ENCODE measurements at regions not wholly inside any gene's neighbourhood (a gene's known extent, or its start where the extent isn't known, plus 50 kb on each side); places are given as distances from the start of the nearest gene placed in this dataset.
"Not testable (repeated sequence)": the region's sequence is repeated elsewhere in the genome, so short reads cannot be mapped to it uniquely, and the experiment has no call there.

DNA sequence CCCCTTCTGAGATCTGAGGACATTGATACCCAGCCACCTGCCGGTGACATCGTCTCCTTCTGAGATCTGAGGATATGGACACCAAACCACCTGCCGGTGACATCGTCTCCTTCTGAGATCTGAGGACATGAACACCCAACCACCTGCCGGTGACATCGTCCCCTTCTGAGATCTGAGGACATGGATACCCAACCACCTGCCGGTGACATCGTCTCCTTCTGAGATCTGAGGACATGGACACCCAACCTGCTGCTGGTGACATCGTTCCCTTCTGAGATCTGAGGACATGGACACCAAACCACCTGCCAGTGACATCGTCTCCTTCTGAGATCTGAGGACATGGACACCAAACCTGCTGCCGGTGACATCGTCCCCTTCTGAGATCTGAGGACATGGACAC lies 396.1 kb upstream of the TNRC6C start:
- DNase-seq = not testable (repeated sequence)

DNA sequence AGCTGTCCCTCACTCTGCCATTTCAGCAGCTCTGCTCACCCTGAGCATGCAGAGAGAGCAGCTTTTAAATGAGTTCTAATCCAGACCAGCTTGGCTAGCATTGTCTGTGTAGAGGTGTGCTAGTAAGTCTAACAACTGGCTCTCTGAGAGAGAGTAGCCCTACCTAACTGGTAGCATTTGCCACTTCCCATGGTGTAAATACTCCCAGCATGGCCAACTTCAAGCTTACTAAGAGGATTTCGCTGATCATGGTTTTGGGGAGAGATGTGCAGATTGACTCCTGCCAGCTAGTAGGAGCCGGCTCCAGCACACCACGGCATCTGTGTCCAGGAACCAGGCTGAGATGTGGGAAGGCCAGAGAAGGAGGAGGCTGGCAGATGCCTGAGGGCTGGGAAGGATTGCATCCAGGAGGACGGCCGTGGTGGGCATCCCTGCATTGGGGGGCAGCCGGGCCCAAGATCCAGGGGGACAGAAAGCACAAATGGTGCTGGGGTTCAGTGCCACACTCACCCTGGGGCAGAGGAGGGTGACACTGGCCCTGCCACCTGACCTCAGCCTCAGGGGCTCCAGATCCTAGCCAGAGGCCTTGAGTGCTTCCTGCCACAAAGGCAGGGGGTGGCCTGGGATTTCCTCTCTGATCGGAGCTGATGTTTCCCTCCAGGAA lies 394.9 kb upstream of the TNRC6C start:
- DNase-seq = no peak

DNA sequence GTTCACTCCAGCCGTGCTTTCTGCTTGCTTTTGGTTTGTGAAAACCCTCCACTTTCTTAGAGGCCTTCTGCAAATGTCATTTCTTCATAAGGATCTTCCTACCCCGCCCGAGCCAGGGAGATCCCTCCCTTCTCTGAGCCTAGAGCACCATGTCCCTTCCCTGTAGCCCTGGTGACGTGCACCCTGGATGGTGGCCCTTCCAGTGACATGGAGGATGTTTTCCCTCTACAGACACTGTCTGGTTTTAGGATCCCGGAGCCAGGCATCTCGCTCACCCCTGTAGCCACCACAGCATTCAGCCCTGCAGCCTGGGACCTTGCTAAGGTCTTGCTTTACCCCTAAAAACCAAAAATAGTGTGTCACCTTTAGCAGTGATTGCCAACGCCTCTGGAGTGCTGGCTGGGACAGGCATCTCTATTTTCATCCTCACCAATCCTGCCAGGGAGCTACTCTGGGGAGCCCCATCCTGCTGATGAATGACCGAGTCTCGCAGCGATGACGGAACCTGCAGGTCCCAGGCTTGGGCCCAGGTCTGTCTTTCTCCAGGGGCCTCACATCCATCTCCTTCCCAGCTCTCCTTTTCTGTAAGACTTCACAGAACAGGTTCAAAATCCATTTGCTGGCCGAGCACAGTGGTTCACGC lies 394.1 kb upstream of the TNRC6C start:
- no peak for DNase-seq

DNA sequence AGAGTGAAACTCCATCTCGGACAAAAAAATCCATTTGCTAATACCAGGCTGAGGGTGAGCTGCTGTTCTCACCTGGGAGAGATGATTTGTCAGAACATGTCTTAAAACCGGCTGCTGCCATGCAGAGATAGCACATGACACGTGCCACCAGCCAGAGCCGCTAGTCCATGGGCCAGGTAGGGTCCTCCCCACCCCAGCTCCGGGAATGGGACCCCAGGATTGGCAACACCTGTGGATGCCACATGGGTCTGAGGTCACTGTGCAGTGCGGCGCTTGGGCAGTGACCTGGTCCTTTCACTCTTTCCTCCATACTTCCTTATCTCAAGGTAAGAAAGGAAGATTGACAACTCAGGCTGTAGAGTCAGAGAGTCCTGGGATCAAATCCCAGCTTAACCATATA lies 393.3 kb upstream of the TNRC6C start:
- no peak for DNase-seq

DNA sequence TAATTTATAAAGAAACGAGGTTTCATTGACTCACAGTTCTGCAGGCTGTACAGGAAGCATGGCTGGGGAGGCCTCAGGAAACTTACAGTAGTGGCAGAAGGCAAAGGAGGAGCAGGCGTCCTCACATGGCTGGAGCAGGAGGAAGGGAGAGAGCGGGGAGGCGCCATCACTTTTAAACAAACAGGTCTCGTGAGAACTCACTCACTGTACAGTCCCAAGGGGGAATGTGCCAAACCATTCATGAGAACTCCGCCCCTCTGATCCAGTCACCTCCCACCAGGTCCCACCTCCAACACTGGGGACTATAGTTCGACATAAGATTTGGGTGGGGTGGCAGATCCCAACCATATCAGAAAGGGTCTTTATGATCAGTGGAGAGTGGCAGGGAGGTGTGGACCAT lies 392.4 kb upstream of the TNRC6C start:
- DNase-seq = no peak

DNA sequence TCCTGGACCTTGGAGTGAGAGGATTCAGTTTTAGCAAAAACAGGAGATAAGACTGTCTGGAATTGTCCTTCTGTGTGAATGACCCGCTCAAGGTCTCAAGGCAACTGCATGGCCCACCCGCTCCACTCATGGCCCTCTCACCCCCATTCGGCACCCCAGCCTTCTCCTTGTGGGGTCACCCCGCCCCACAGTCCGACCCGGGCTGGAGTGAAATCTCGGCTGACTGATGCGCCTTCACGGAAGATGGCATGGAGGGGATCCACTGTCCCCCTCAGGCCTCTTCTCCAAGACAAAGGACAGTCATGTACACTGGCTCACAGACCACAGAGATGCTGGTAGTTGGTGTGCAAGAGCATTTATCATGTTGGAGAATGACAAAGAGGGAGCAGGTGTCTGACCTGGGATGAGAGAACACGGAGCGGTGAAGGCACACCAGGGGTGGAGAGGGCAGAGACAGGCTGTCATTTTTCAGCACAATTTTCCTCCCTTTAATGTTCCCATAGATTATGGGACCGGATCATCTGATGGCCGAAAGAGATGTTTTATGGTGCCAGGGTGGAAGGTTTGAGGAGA lies 391.9 kb upstream of the TNRC6C start:
- no peak for DNase-seq

DNA sequence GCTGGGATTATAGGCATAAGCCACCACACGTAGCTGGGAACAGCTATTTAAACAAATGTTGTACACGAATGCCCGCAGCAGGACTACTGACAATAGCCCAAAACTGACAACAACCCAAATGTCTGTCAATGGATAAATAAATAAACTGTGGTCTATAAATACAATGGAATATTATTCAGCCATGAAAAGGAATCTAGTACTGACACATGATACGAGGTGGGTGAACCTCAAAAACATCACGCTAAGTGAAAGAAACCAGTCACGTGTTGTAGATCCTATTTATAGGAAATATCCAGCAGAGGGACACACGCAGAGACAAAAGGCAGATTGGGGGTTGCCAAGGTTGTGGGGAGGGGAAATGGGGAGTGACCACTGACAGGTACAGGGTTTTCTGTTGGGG lies 390.0 kb upstream of the TNRC6C start:
- DNase-seq = no peak

DNA sequence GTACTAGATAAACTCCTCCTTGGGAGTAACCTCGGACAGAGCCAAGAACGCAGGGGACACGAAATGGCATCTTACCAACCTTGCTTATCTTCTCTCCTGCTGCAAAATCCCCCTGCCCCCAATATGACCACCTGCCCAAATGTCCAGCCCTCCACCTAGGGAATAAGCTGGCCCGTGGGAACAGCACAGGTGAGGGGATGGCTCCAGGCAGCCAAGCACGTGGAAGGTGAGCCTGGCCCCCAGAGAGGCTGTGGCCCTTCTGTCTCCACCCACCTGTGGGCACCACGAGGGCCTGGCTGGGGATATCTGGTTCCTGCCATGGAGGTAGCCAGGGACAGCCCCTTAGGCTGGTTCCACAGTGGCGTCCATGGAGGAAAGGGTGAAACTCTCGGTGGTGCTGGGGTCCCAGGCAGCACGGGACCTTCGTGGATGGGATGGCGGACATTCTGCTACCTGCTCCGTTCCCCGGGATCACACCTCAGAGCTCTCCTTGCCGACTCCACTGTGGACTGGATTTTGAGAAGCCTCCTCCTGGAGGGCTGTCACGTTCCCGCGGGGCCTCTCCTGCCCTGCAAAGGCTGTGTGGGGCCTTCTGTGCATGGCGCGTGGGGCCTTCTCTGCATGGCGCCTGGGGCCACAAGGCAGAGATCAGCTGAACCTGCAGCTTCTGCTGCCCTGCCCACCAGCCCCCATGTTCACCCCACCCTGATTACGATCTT lies 388.5 kb upstream of the TNRC6C start:
- no peak for DNase-seq

DNA sequence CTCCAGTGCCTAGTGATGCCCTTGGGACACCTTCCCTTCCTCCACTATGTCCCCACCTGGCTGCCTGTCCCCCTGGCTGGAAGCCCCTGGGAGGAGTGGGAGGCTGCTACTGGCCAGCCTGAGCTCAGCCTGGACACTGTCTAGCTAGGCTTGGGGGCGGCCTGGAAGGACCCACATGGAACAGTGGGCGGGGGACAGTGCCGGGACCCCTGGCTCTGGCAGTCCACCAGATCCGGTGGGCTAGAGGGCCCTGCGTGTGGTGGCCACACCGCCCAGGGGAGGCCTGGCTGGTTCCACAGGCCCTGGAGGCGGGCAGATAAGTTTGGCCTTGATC lies 388.0 kb upstream of the TNRC6C start:
- no peak for DNase-seq

DNA sequence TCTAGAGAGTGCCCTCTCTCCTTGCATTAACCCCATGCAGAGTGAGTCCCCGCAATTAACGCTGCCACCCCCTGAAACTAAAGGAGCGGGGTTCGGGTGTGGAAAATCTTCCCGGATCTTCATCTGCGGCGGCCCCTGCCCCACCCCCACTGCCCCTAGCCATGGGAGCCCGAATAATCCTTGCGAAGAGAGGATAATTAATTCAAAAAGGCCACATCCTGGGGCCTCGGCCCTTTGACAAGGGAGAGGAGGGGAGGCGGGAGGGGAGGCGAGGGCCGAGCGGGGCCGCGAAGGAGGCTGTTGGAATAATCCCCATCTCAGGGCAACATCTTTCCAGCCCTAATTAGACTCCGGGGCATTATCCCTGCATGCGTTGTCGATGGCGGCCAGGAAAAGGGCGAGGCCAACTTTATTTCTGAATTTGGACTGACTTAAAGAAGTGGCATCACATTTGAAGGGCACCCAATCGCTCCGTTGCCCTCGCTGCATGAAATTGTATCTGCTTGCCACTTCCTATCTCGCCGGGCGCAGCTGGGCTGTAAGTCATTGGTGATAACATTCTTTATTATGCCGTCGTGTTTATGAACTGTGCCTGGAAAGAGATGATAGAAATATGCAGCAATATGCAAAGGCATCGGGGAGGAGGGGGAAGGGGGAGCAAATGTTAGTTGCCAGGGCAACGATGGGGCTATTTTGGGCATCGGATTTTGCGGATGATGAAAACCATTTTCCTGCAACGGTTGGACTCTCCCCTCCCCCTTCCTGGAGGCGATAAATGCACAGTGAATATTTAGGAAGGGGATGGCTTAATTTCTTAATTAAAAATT lies 387.1 kb upstream of the TNRC6C start:
- DNase-seq = no peak

DNA sequence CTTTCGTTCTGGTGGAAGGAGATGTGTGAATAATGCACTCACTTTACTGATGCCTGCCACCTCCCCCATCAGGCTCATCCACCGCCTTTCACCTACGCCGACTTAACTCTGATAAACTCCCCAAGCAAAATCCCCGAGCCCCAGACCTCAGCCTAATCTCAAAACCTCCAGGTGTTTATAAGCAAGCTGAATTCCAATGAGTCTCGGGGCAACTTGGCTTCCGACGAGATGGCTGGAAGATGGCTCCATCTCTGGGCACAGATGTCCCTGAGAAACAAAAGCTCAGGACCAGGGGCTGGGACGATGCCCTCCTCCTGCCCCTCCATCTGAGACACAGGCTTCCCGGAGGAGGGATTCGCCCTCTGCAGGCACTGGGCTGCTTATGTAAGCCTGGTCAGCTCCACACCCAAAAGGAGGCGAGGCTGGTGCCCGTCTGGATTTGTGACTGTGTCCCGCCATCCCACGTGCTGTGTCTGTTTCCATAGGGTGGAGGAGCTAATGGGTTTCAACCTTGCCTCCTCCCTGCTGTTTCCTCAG lies 386.4 kb upstream of the TNRC6C start:
- no peak for DNase-seq

DNA sequence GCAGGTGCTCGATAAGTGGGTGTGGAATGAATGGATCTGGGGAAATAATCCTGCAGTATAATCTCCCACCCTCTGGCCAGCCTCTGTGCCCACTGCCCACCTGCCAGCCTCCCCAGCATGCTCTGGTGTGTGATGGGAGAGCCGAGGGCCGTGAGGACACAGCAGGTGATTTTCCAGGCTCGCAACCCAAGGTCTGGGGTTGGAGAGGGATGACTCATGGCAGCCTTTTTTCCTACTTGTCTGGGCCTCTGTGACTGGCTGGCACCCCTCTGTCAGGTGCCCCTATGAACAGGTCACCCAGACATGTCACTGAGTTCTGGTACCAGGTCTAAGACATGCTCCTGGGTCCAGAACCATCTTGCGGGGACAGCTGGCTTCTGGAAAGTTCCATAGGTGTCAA lies 385.7 kb upstream of the TNRC6C start:
- DNase-seq = no peak

DNA sequence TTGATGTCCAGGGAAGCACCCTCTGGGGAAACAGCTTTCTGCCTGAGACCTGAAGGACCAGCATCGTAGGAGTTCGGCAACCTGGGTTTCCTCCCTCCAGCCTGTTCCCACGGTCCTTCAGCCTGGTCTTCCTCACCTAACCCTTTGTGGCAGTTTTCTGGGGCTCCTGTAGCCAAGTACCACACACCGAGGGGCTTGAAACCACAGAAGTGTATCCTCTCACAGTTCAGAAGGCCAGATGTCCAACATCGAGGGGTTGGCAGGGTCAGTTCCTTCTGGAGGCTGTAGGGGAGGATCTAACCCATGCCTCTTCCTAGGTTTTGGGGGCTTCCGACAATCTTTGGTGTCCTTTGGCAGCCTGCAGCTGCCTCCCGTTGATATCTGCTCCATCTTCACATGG lies 381.0 kb upstream of the TNRC6C start:
- no peak for DNase-seq

DNA sequence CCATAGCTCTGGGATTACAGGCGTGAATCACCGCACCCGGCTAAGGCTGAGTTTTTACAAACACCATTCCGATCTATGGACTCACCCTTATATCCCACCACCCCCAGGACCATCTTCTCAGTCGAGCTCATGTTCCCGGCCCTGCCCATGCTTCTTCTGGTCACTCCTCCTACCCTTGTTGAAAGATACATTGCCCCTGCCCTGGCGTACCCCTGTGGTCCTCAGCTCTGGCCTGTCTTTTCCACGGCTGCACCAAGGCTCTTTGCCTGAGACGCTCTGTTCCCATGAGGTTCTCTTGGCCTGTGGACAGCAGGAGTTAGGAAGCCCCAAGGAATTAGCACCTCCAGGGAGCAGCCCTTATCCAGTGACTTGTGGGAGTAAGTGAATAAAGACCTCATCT lies 379.4 kb upstream of the TNRC6C start:
- DNase-seq = no peak

DNA sequence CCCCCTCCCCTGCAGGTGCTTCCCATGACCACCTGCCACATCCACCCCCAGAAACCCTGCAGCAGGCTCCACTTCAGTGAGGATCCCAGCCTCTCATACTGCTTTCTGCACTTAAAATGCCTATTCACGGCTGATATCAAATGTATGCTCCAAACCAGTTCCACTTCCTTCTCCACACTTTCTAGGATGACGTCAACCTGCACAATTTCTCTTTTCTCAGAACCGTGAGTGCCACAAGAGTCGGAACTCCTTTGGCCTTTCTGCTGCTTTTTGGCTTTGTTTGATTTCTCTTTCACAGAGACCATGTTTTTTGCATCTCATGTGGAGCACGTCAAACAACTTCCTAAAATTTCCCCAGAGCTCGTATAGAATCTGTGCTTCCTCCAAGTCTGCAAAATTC lies 378.8 kb upstream of the TNRC6C start:
- no peak for DNase-seq

DNA sequence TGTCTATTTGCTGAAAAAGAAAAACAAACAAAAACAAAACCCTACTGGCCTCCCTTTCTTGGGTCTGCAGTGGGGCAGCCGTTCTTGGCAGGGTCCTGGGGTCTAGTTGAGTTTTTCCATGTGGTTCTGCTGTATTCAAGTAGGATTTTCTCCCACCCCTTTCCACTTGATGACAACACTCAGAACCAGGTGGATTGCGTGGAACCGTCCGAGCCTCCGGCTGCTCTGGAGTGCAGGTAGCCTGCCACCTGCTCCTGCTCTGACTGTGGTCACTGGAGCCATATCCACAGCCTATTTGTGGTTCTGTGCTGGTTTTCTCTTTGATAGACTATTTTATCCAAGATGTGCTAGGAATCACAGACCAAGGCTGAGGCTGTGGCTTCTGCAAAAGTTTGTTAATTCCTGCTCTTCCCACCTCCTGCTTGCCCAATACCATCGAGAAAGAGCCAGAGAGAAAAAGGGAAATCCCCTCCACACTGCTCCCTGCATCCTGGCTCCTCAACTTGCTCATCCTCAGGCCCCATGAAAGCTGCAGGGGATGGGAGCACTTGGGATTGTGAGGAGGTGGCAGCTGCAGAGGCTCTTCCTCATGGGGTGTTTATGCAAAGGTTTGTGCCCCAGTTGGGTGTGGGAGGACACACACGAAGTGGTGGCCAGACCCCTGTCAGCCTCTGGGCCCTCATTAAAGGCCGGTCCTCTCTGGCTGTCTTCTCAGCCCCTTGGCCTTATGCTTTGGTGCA lies 377.8 kb upstream of the TNRC6C start:
- no peak for DNase-seq

DNA sequence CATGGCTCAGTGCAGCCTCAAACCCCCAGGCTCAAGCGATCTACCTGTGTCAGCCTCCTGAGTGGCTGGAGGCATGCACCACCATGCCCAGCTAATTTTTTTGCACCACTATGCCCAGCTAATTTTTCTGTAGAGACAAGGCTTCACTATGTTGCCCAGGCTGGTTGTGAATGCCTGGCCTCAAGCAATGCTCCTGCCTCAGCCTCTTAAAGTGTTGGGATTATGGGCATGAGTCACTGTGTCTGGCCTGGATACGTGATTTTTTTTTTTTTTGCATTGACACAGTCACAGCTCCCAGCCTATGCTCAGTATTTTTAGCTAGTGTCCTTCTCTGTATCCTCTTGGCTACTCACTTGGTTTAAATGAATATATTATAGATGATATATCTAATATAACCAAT lies 377.0 kb upstream of the TNRC6C start:
- no peak for DNase-seq

DNA sequence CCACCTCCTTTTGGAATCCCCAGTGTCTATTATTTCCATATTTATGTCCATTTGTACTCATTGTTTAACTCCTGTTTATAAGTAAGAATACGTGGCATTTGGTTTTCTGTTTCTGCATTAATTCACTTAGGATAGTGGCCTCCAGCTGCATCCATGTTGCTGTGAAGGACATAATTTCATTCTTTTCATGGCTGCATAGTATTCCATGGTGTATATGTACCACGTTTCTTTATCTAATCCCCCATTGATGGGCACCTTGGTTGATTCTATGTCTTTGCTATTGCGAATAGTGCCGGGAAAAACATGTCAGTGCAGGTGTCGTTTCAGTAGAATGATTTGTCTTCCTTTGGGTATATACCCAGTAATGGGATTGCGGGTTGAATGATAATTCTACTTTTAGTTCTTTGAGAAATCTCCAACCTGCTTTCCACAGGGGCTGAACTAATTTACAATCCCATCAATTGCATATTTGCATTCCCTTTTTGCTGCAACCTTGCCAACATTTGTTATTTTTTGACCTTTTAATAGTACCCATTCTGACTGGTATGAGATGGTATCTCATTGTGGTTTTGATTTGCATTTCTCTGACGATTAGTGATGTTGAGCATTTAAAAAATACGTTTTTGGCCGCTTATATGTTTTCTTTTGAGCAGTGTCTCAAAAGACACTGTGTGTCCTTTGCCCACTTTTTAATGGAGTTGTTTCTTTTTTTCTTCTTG lies 373.2 kb upstream of the TNRC6C start:
- DNase-seq = no peak

DNA sequence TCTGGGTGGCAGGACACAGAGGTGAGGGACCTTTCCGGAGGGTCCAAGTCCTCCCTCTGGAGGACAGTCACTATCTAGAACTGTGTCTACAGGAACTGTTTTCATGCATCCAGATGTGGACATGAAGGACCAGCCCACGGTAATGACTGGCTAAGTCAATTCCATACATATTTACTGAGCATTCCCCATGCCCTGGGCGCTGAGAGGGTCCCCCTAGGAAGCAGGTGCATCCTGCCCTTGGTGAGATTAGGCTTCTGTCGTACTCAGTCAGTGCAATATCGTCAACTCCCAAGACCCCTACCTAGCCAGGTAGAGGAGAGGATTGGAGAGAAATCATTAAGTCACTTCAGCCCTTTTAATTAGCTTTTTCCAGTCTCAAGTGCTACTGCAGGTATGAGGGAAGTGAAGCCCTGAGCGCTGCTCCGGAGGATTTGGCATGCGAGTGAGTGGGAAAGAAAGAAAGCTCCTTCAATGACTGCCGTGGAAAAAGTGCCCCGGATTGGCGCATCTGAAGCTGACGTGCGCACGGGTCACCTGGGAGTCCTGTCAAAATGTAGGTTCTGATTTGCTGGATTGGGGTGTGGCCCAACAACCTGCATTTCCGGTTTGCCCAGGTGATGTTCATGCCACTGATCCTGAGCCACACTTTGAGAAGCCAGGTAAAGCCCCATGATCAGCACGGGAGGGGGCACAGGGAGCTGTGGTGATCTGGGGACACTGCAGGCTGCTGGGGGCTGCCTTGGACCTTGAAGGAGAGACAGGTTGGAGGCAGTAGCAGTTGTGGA lies 367.4 kb upstream of the TNRC6C start:
- DNase-seq = no peak

DNA sequence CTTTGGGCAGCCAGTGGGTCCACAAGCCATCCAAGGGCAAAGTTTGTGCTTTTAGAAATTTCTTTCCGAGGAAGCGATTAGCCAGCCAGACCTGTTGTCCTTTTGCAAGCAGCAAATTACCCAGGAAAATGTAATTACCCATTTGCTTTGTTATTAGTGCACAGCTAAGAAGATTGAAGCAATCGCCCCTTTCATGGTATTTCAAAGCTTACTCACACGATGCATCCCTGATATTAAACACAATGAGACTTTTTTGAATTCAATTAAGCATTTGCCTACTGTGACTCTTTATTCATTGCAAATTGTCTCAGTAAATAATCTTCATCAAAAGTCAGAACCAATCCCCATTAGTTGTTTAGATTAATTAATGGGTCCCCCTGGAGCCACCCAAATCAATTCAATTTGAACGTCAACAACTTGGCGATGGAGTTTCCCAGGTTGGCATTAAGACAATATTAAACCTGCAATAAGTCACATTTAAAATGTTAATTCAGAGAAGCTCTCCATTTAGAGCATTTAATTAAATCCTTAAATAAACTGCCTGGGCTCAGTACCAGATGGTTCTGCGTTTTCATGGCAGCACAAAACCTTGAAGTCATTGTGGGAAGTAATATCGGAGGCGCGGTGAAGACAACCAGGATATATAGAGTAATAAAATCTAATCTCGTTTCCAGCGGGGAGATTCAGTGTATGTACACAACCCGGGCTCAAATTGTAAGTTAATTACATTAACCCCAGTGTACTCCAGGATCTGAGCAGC lies 366.2 kb upstream of the TNRC6C start:
- no peak for DNase-seq
